ENCODE measurements at regions not wholly inside any gene's neighbourhood (a gene's known extent, or its start where the extent isn't known, plus 50 kb on each side); places are given as distances from the start of the nearest gene placed in this dataset.

DNA sequence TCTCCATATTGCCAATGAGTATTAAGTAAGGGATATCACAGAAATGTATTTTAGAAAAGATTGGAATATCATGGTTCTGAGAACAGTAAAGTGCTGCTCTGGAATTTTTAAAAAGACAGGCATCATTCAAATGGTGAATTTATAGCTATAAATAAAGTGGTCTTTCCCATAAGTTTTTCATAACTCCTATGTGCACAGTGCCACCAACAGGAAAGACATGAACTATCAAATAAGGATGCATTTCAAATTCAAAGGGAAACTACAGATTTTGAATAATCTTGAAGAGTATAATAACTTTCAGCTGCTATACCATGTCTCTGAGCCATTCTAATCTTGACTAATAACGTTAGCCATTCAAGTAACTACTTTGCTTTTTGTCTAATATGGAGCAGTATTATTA, 456.8 kb upstream of the GJE1 start:
- peak; percentile 70 for TF ChIP-seq CTCF (IDR thresholded peaks at IDR 0.05; ENCODE audit: poor library complexity, severe bottlenecking)
- no peak for TF ChIP-seq MXI1 (conservative IDR thresholded peaks at IDR 0.05; ENCODE audit: poor library complexity, severe bottlenecking)
- peak; percentile 59 for TF ChIP-seq SMC3 (conservative IDR thresholded peaks at IDR 0.05; ENCODE audit: poor library complexity)
- no peak for TF ChIP-seq REST (IDR thresholded peaks at IDR 0.05; ENCODE audit: borderline replicate concordance)
- peak; percentile 75 for TF ChIP-seq RAD21 (conservative IDR thresholded peaks at IDR 0.05)
- Histone ChIP-seq H2AFZ (ENCODE audit: low read depth, low read length) (no peak overlapping the region), H3K9me2 (ENCODE audit: insufficient read depth, low read length) (no peaks in the 10 kb centered on the region), H3K9me3 (ENCODE audit: low read length) (no peaks in the 10 kb centered on the region), H3K4me3 (ENCODE audit: low read length) (no peak overlapping the region), H3K4me2 (ENCODE audit: low read length) (no peak overlapping the region), H3K27ac (ENCODE audit: low read length) (no peak overlapping the region), H3F3A (ENCODE audit: insufficient read depth, low read length, poor library complexity, severe bottlenecking) (no peaks in the 10 kb centered on the region), H3K9ac (ENCODE audit: low read length) (no peak overlapping the region), H3K36me3 (ENCODE audit: insufficient read depth, low read length) (no peaks in the 10 kb centered on the region), H3K27me3 (ENCODE audit: insufficient read depth, low read depth, low read length) (no peaks in the 10 kb centered on the region), H4K20me1 (ENCODE audit: insufficient read depth) (no peaks in the 10 kb centered on the region), H3K79me2 (replicated peaks; ENCODE audit: insufficient read depth, low read length) (no peaks in the 10 kb centered on the region)

GRCh38 chr6:141669141-141669540, 463.6 kb upstream of the GJE1 start:
- Histone ChIP-seq H3K9me3 (ENCODE audit: low read length) (no peaks in the 10 kb centered on the region), H3K79me2 (replicated peaks; ENCODE audit: insufficient read depth, low read length) (no peaks in the 10 kb centered on the region), H3K9ac (ENCODE audit: low read length) (no peak overlapping the region), H3K4me3 (ENCODE audit: low read length) (no peak overlapping the region), H3K27me3 (ENCODE audit: insufficient read depth, low read depth, low read length) (no peaks in the 10 kb centered on the region), H3F3A (ENCODE audit: insufficient read depth, low read length, poor library complexity, severe bottlenecking) (no peaks in the 10 kb centered on the region), H3K27ac (ENCODE audit: low read length) (no peak overlapping the region), H3K36me3 (ENCODE audit: insufficient read depth, low read length) (no peaks in the 10 kb centered on the region), H3K9me2 (ENCODE audit: insufficient read depth, low read length) (no peaks in the 10 kb centered on the region), H3K4me2 (ENCODE audit: low read length) (no peak overlapping the region), H2AFZ (ENCODE audit: low read depth, low read length) (no peak overlapping the region), H4K20me1 (ENCODE audit: insufficient read depth) (no peaks in the 10 kb centered on the region)
- TF ChIP-seq TAF1 (IDR thresholded peaks at IDR 0.05; ENCODE audit: low read depth) (no peak), REST (IDR thresholded peaks at IDR 0.05; ENCODE audit: borderline replicate concordance) (no peak), SMC3 (conservative IDR thresholded peaks at IDR 0.05; ENCODE audit: poor library complexity) (no peak)

Data from neural cell (in vitro differentiated cells).